K562 (cell line): ENCODE measurements at regions not wholly inside any gene's neighbourhood (a gene's known extent, or its start where the extent isn't known, plus 50 kb on each side); places are given as distances from the start of the nearest gene placed in this dataset.

Source experiments
- ATAC-seq: fragments of 200-7000 bp; cut with Tn5 transposase; 3 replicates; pipeline ENCODE4 v1.9.1; 2020; ENCODE audit warnings: moderate library complexity
- BruUV-seq: library from RNA; stranded (reverse); fragments of 400-500 nt; replicated peaks from 2 replicates; lab custom pipeline; 2021; lab: Mats Ljungman, UMichigan
- CTCF ChIA-PET: fragments of 300-600 bp; formaldehyde crosslinking; extraction: SDS; loops from one replicate; lab custom pipeline; 2021; ENCODE audit warnings: low intra/inter-chr PET ratio; lab: Yijun Ruan, JAX
- POLR2A ChIA-PET: fragments of 300-600, 350-650 bp; sonication (Branson Sonifier 250); formaldehyde crosslinking; extraction: SDS; loops from one replicate; lab custom pipeline; 2021; ENCODE audit warnings: antibody characterized with exemption, inconsistent platforms; lab: Yijun Ruan, JAX
- DNase-seq, 4 experiments: peaks; one replicate each; pipeline versions ENCODE4 v3.0.0 to v3.0.0-alpha.2; 2011 to 2018; ENCODE audit warnings: low spot score in 3 of 4, mixed read lengths in 3 of 4; ENCODE audit errors: extremely low read depth in 1 of 4
- FAIRE-seq: peaks from 2 replicates; lab custom pipeline; 2011; peaks lifted over from hg19 to GRCh38; lab: Jason Lieb, UNC
- H2AFZ ChIP-seq: 2 replicates; pipeline ENCODE4 v1.6.0; 2011; ENCODE audit warnings: low read depth, low read length, control low read depth, inconsistent platforms
- H3K27ac ChIP-seq: fragments of 200-600 bp; 3 replicates; pipeline ENCODE4 v1.8.0; 2011; ENCODE audit warnings: low read depth, mild to moderate bottlenecking, control low read depth, inconsistent platforms, low read length, moderate library complexity, mixed read lengths; ENCODE audit errors: extremely low read depth
- H3K27me3 ChIP-seq, 2 experiments: fragments of 300-600 bp in 1 of 2; 2 replicates in 1 of 2; 3 replicates in 1 of 2; pipeline versions ENCODE4 v1.6.0 to v1.8.0; 2011; ENCODE audit warnings: inconsistent platforms in 2 of 2, low read length in 2 of 2, mild to moderate bottlenecking in 1 of 2, mixed read lengths in 1 of 2, moderate library complexity in 1 of 2; ENCODE audit not compliant: control insufficient read depth in 2 of 2, insufficient read depth in 2 of 2
- H3K36me3 ChIP-seq: fragments of 300-600 bp; 3 replicates; pipeline ENCODE4 v1.8.0; 2011; ENCODE audit warnings: mild to moderate bottlenecking, low read length, inconsistent platforms; ENCODE audit not compliant: control insufficient read depth, insufficient read depth
- H3K4me1 ChIP-seq, 2 experiments: fragments of 200-600 bp in 1 of 2; replicated peaks in 1 of 2; 2 replicates in 1 of 2; 3 replicates in 1 of 2; pipeline versions ENCODE4 v1.5.1 to v1.8.0; 2011; ENCODE audit warnings: inconsistent platforms in 2 of 2, low read length in 2 of 2, mild to moderate bottlenecking in 1 of 2, mixed read lengths in 1 of 2, moderate library complexity in 1 of 2; ENCODE audit not compliant: control insufficient read depth in 2 of 2, insufficient read depth in 2 of 2
- H3K4me2 ChIP-seq: 2 replicates; pipeline ENCODE4 v1.6.1; 2011; ENCODE audit warnings: low read length, control low read depth, inconsistent platforms, mixed read lengths; ENCODE audit not compliant: insufficient read depth
- H3K4me3 ChIP-seq: fragments of 200-600 bp; sonication (generic), shearing (Covaris generic); 2 replicates; pipeline ENCODE4 v1.5.1; 2016; ENCODE audit warnings: control low read depth, inconsistent platforms
- H3K79me2 ChIP-seq: fragments of 200-600 bp; 3 replicates; pipeline ENCODE4 v1.8.0; 2011; ENCODE audit warnings: low read length, inconsistent platforms; ENCODE audit not compliant: control insufficient read depth, insufficient read depth
- H3K9ac ChIP-seq, 2 experiments: 2 replicates each; pipeline versions ENCODE4 v1.6.0 to v1.6.1; 2011; ENCODE audit warnings: low read depth in 2 of 2, low read length in 2 of 2, control low read depth in 1 of 2, inconsistent platforms in 1 of 2, mild to moderate bottlenecking in 1 of 2, mixed read lengths in 1 of 2; ENCODE audit not compliant: insufficient read depth in 1 of 2
- H3K9me1 ChIP-seq: one replicate; pipeline ENCODE4 v1.6.0; 2011; ENCODE audit warnings: inconsistent platforms, mild to moderate bottlenecking, low read length, moderate library complexity; ENCODE audit not compliant: control insufficient read depth, insufficient read depth
- H3K9me3 ChIP-seq: replicated peaks from 2 replicates; pipeline ENCODE4 v1.5.1; 2011; ENCODE audit warnings: low read depth, low read length, inconsistent platforms; ENCODE audit not compliant: control insufficient read depth, insufficient read depth
- H4K20me1 ChIP-seq: replicated peaks from 2 replicates; pipeline ENCODE4 v1.6.1; 2011; ENCODE audit warnings: low read length, inconsistent platforms, mixed read lengths; ENCODE audit not compliant: control insufficient read depth, insufficient read depth
- ARID1B ChIP-seq: fragments of 450-650 bp; IDR thresholded peaks from 2 replicates; pipeline ENCODE4 v1.6.1; 2016; ENCODE audit warnings: antibody characterized with exemption, mild to moderate bottlenecking, inconsistent platforms
- CBFA2T3 ChIP-seq: fragments of 450-650 bp; IDR thresholded peaks from 2 replicates; pipeline ENCODE4 v1.6.1; 2017
- CREM ChIP-seq: IDR thresholded peaks from 2 replicates; pipeline ENCODE4 v1.6.1; 2014; ENCODE audit warnings: antibody characterized with exemption, low read depth
- ESRRA ChIP-seq: fragments of 450-650 bp; IDR thresholded peaks from 2 replicates; pipeline ENCODE4 v1.6.1; 2014; ENCODE audit warnings: low read depth, mild to moderate bottlenecking, moderate library complexity, borderline replicate concordance
- JUND ChIP-seq, 2 experiments: IDR thresholded peaks; 2 replicates in 1 of 2; 3 replicates in 1 of 2; pipeline ENCODE4 v1.6.1; 2011; ENCODE audit warnings: borderline replicate concordance in 2 of 2, low read depth in 2 of 2, low read length in 2 of 2, improper control_type of control experiment in 1 of 2, missing biosample characterization in 1 of 2, missing genetic modification characterization in 1 of 2, missing genetic modification reagents in 1 of 2
- MAFG ChIP-seq: fragments of 450-650 bp; conservative IDR thresholded peaks from 2 replicates; pipeline ENCODE4 v1.6.1; 2016; ENCODE audit warnings: missing genetic modification characterization, missing compliant biosample characterization
- MCM7 ChIP-seq, 2 experiments: fragments of 450-650 bp; IDR thresholded peaks; 2 replicates each; pipeline ENCODE4 v1.6.1; 2016 to 2018
- NFIC ChIP-seq: fragments of 450-650 bp; IDR thresholded peaks from 2 replicates; pipeline ENCODE4 v1.6.1; 2017; ENCODE audit warnings: mild to moderate bottlenecking, inconsistent platforms
- ZNF316 ChIP-seq: fragments of 450-650 bp; IDR thresholded peaks from 2 replicates; pipeline ENCODE4 v1.6.1; 2016
- WGBS: fragments of 100-300 bp; shearing (Covaris generic); methylation state at CpG from one replicate; pipeline ENCODE4 v1.1.6; 2016; ENCODE audit warnings: low coverage, mixed read lengths; ENCODE audit not compliant: insufficient coverage; ENCODE audit errors: missing lambda C conversion rate; 5-methylcytosine and 5-hydroxymethylcytosine counted together
- in situ Hi-C: fragments of 300-500 bp; cut with MboI; formaldehyde crosslinking; loops from 4 replicates; pipeline ENCODE4 v1.15.0; 2018; ENCODE audit warnings: inconsistent platforms, mixed read lengths
- intact Hi-C: fragments of 100-400 bp; cut with micrococcal nuclease; formaldehyde crosslinking; loops from 2 replicates; pipeline ENCODE4 v1.14.2; 2022
- TF ChIP-seq, protein P1 (sequence below): fragments of 450-650 bp; IDR thresholded peaks from 2 replicates; pipeline ENCODE4 v1.6.1; 2017; ENCODE audit warnings: mild to moderate bottlenecking, moderate library complexity
- TF ChIP-seq, protein P2 (sequence below): sonication (generic); formaldehyde crosslinking; IDR thresholded peaks from 2 replicates; pipeline ENCODE4 v1.8.0; 2022; ENCODE audit warnings: mild to moderate bottlenecking, low read depth, missing genetic modification reagents
- TF ChIP-seq, protein P3 (sequence below), 2 experiments: fragments of 450-650 bp; IDR thresholded peaks; 2 replicates each; pipeline ENCODE4 v1.6.1; 2018; ENCODE audit warnings: mild to moderate bottlenecking in 2 of 2, low read depth in 1 of 2; ENCODE audit not compliant: partially characterized antibody in 2 of 2

DNA sequence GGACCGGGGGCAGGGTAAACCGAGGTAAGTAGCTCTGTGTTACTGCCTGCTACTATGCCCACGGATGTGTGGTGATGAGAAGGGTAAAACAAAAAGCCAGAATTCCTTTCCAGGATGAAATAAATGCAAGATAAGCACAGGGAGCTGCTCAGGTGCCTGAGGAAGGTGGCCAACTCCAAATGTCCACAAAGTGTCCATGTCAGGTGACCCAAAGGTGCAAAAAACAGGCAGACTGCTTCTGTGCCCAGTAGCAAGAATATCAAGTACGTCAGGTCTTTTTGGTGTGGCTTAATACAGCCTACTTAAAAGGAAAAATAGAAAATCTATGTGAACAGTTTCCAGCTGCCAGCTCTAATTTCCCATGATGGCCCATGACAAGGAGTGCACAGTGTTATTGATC lies 279.3 kb downstream of the SETD4 start (continued):
- TF ChIP-seq, protein P1, sequence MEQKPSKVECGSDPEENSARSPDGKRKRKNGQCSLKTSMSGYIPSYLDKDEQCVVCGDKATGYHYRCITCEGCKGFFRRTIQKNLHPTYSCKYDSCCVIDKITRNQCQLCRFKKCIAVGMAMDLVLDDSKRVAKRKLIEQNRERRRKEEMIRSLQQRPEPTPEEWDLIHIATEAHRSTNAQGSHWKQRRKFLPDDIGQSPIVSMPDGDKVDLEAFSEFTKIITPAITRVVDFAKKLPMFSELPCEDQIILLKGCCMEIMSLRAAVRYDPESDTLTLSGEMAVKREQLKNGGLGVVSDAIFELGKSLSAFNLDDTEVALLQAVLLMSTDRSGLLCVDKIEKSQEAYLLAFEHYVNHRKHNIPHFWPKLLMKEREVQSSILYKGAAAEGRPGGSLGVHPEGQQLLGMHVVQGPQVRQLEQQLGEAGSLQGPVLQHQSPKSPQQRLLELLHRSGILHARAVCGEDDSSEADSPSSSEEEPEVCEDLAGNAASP, result no peak
- TF ChIP-seq NFIC, result no peak
- TF ChIP-seq, all 486 proteins: peak for 0

DNA sequence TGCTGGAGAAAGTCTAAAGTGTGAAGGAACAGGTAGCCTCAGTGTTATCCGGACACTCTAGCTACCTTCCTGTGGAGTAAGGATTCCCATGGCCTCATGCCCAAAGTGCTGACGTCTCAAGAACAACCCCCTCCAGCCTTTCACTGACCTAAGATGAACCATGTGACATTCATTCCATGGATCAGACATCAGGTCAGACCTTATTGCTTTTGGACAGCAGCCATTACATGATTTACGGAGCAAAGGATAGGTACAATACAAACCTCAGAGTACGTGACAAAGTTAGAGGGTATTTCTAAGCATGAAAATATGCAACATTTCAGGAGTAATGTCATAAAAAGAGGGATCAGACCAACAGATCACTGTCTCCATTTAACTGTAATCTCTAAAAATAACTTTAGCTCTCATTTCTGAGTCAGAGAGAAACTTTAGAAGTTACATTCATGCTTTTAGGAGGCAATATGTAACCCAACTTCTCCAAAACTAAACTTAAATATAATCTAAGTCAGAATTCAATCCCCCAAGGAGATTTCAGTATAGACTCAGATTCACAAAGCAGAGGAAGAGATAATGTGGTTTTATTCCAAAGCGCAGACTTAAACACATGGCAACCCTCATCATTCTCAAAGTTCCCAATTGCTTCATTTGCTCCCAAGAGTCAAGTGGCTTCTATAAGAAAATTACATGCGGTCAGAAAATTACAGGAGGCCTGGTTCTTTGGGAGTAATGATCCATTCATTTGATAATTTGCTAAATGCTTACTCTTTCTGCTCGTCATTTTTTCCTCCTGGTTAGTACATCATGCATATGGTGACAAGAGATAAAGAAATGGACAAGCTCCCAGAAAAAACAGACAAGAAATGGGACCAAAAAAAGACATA lies 280.4 kb downstream of the SETD4 start:
- Histone ChIP-seq H3K9me1 (no peaks in the 10 kb centered on the region), H3K4me1 (no peaks in the 10 kb centered on the region), H3K79me2 (no peaks in the 10 kb centered on the region), H2AFZ (no peak overlapping the region), H3K4me3 (no peak overlapping the region), H3K9ac (no peak overlapping the region), H3K9me3 (no peaks in the 10 kb centered on the region), H3K27ac (no peak overlapping the region), H3K4me2 (no peak overlapping the region), H4K20me1 (no peaks in the 10 kb centered on the region), H3K27me3 (peaks cover 0 to under 1% of the 10 kb centered on the region in 2 experiments; a peak in 1 of 5 replicates), H3K36me3 (no peaks in the 10 kb centered on the region)
- no peak for FAIRE-seq
- POLR2A ChIA-PET, result interaction anchor here (0.6 kb wide), 1 partner anchor 932 kb away, joined by 4 read pairs; no protein-coding TSS in a partner anchor
- WGBS, result under 1% methylated on average over 7 of the region's 7 CpGs
- no peak for DNase-seq
- in situ Hi-C loops, result no loop called here
- CTCF ChIA-PET, result no interaction called here
- no peak for ATAC-seq
- BruUV-seq, result no TSS peak
- intact Hi-C loops, result no loop called here
- no peak for TF ChIP-seq ESRRA
- no peak for TF ChIP-seq CREM
- no peak for TF ChIP-seq MCM7 (IDR thresholded peaks at IDR 0.05)
- TF ChIP-seq CBFA2T3, result no peak
- no peak for TF ChIP-seq JUND (IDR thresholded peaks at IDR 0.05; ENCODE audit: borderline replicate concordance, low read depth, low read length)
- TF ChIP-seq JUND (tag; IDR thresholded peaks at IDR 0.05; ENCODE audit: borderline replicate concordance, low read depth, low read length), result peak; percentile 40; the same call in 1 of the 3 replicates
- TF ChIP-seq, protein P2, sequence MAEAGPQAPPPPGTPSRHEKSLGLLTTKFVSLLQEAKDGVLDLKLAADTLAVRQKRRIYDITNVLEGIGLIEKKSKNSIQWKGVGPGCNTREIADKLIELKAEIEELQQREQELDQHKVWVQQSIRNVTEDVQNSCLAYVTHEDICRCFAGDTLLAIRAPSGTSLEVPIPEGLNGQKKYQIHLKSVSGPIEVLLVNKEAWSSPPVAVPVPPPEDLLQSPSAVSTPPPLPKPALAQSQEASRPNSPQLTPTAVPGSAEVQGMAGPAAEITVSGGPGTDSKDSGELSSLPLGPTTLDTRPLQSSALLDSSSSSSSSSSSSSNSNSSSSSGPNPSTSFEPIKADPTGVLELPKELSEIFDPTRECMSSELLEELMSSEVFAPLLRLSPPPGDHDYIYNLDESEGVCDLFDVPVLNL (CRISPR knock-in tag), result no peak
- TF ChIP-seq, protein P3, sequence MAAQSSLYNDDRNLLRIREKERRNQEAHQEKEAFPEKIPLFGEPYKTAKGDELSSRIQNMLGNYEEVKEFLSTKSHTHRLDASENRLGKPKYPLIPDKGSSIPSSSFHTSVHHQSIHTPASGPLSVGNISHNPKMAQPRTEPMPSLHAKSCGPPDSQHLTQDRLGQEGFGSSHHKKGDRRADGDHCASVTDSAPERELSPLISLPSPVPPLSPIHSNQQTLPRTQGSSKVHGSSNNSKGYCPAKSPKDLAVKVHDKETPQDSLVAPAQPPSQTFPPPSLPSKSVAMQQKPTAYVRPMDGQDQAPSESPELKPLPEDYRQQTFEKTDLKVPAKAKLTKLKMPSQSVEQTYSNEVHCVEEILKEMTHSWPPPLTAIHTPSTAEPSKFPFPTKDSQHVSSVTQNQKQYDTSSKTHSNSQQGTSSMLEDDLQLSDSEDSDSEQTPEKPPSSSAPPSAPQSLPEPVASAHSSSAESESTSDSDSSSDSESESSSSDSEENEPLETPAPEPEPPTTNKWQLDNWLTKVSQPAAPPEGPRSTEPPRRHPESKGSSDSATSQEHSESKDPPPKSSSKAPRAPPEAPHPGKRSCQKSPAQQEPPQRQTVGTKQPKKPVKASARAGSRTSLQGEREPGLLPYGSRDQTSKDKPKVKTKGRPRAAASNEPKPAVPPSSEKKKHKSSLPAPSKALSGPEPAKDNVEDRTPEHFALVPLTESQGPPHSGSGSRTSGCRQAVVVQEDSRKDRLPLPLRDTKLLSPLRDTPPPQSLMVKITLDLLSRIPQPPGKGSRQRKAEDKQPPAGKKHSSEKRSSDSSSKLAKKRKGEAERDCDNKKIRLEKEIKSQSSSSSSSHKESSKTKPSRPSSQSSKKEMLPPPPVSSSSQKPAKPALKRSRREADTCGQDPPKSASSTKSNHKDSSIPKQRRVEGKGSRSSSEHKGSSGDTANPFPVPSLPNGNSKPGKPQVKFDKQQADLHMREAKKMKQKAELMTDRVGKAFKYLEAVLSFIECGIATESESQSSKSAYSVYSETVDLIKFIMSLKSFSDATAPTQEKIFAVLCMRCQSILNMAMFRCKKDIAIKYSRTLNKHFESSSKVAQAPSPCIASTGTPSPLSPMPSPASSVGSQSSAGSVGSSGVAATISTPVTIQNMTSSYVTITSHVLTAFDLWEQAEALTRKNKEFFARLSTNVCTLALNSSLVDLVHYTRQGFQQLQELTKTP (IDR thresholded peaks at IDR 0.05; ENCODE audit: low read depth in 1 of 2, partially characterized antibody in 2 of 2), result no peak
- TF ChIP-seq MAFG (tag), result no peak
- no peak for TF ChIP-seq NFIC
- 0 out of 2 replicates have a peak, but pooled peaks have one; percentile 8 for TF ChIP-seq ARID1B
- TF ChIP-seq ZNF316, result 0 out of 2 replicates have a peak, but pooled peaks have one; percentile 5
